ENCODE measurements at regions not wholly inside any gene's neighbourhood (a gene's known extent, or its start where the extent isn't known, plus 50 kb on each side); places are given as distances from the start of the nearest gene placed in this dataset.

DNA sequence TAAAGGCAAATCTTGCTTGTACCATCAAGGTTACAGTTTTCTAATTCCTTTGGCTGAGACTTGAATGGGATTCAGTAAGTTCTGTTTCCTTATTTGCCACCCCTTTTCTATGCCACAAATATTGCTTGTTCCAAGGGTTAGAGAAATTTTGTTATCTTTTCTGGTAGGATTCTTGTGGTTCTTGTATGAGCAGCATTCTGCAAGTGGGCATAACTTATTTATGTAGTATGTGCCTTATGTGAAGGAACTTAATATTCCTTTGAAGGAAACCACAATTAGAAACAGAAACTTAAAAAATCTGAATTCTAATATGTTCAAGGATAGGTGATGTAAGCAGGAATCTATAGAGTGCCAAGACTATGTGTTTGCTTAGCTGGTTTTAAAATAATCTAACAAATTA lies 53.1 kb upstream of the TSPAN5 start:
- H3K27me3 ChIP-seq (ENCODE audit: control insufficient read depth, insufficient read depth, low read length), result no peaks in the 10 kb centered on the region
- TF ChIP-seq, protein P1, sequence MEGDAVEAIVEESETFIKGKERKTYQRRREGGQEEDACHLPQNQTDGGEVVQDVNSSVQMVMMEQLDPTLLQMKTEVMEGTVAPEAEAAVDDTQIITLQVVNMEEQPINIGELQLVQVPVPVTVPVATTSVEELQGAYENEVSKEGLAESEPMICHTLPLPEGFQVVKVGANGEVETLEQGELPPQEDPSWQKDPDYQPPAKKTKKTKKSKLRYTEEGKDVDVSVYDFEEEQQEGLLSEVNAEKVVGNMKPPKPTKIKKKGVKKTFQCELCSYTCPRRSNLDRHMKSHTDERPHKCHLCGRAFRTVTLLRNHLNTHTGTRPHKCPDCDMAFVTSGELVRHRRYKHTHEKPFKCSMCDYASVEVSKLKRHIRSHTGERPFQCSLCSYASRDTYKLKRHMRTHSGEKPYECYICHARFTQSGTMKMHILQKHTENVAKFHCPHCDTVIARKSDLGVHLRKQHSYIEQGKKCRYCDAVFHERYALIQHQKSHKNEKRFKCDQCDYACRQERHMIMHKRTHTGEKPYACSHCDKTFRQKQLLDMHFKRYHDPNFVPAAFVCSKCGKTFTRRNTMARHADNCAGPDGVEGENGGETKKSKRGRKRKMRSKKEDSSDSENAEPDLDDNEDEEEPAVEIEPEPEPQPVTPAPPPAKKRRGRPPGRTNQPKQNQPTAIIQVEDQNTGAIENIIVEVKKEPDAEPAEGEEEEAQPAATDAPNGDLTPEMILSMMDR (IDR thresholded peaks at IDR 0.05; ENCODE audit: insufficient read depth, low read length, poor library complexity, severe bottlenecking), result no peak
- H3K4me3 ChIP-seq (ENCODE audit: low read depth, low read length), result no peak overlapping the region
- H3K36me3 ChIP-seq (ENCODE audit: control insufficient read depth, insufficient read depth, low read length), result no peaks in the 10 kb centered on the region
- DNase-seq (ENCODE audit: low read depth), result no peak

DNA sequence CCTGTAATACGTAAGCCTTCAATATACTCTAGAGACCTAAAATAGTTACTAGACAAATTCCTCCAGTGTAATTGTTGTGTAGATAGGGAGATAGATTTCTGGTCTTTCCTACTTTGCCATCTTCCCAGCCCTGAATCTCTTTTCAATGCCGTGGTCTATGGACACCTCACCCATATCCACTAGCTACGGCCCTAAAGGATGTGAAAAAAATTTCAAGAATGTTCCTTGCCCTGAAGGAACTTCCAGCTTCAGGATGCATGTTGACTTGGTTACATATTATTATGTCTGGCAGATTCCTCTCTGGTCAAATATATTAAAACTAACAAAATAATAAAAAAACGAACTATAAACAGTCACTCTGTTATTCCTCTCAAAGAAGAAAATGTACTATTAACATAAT lies 52.4 kb upstream of the TSPAN5 start:
- no peak for DNase-seq (ENCODE audit: low read depth)
- H3K36me3 ChIP-seq (ENCODE audit: control insufficient read depth, insufficient read depth, low read length), result no peaks in the 10 kb centered on the region
- no peak overlapping the region for H3K4me3 ChIP-seq (ENCODE audit: low read depth, low read length)
- TF ChIP-seq, protein P1 (IDR thresholded peaks at IDR 0.05; ENCODE audit: insufficient read depth, low read length, poor library complexity, severe bottlenecking), result no peak
- H3K27me3 ChIP-seq (ENCODE audit: control insufficient read depth, insufficient read depth, low read length), result no peaks in the 10 kb centered on the region

All from kidney epithelial cell (primary cell).